GM18907 (cell line): ENCODE measurements at regions not wholly inside any gene's neighbourhood (a gene's known extent, or its start where the extent isn't known, plus 50 kb on each side); places are given as distances from the start of the nearest gene placed in this dataset.
"Not testable (repeated sequence)": the region's sequence is repeated elsewhere in the genome, so short reads cannot be mapped to it uniquely, and the experiment has no call there.

Experiments used
- ATAC-seq: cut with Tn5 transposase; IDR thresholded peaks from one replicate; pipeline ENCODE4 v1.9.1; 2021; ENCODE audit warnings: mild to moderate bottlenecking, moderate library complexity; ENCODE audit not compliant: unreplicated experiment

- no peak for ATAC-seq
Observed at GRCh38 chr10:3255616-3256015, 83.0 kb upstream of the PITRM1 start.

- no peak for ATAC-seq
Observed at GRCh38 chr10:3255075-3255474, 82.5 kb upstream of the PITRM1 start.

GRCh38 chr10:3253974-3254373, 81.4 kb upstream of the PITRM1 start:
- not testable (repeated sequence) for ATAC-seq

GRCh38 chr10:3251172-3251571, 78.6 kb upstream of the PITRM1 start:
- ATAC-seq: no peak

- no peak for ATAC-seq
Observed at GRCh38 chr10:3249307-3249889, 76.8 kb upstream of the PITRM1 start.

GRCh38 chr10:3248526-3249306, 76.1 kb upstream of the PITRM1 start:
- ATAC-seq: no peak

- no peak for ATAC-seq
Observed at GRCh38 chr10:3245395-3245794, 72.8 kb upstream of the PITRM1 start.

GRCh38 chr10:3241967-3242650, 69.5 kb upstream of the PITRM1 start:
- ATAC-seq: no peak

GRCh38 chr10:3241274-3241921, 68.8 kb upstream of the PITRM1 start:
- ATAC-seq: no peak

GRCh38 chr10:3239920-3240894, 67.6 kb upstream of the PITRM1 start:
- ATAC-seq: peak; percentile 13

- ATAC-seq: peak; percentile 77
Observed at GRCh38 chr10:3239066-3239919, 66.7 kb upstream of the PITRM1 start.

- no peak for ATAC-seq
Observed at GRCh38 chr10:3238115-3238871, 65.7 kb upstream of the PITRM1 start.

GRCh38 chr10:3237530-3237929, 64.9 kb upstream of the PITRM1 start:
- no peak for ATAC-seq

- no peak for ATAC-seq
Observed at GRCh38 chr10:3236644-3237404, 64.2 kb upstream of the PITRM1 start.

GRCh38 chr10:3235996-3236510, 63.5 kb upstream of the PITRM1 start:
- no peak for ATAC-seq

- no peak for ATAC-seq
Observed at GRCh38 chr10:3235395-3235794, 62.8 kb upstream of the PITRM1 start.

GRCh38 chr10:3233486-3233990, 61.0 kb upstream of the PITRM1 start:
- ATAC-seq: no peak
